Astrocyte of the spinal cord (primary cell): ENCODE measurements at regions not wholly inside any gene's neighbourhood (a gene's known extent, or its start where the extent isn't known, plus 50 kb on each side); places are given as distances from the start of the nearest gene placed in this dataset.
A peak's percentile ranks its signal among the peaks of the same experiment; 100 is the strongest.
"Not testable (repeated sequence)": the region's sequence is repeated elsewhere in the genome, so short reads cannot be mapped to it uniquely, and the experiment has no call there.

Experiments
- DNase-seq: peaks from one replicate; pipeline ENCODE4 v3.0.0; 2011; ENCODE audit warnings: low read depth, low spot score
- H3K4me3 ChIP-seq: 2 replicates; pipeline ENCODE4 v1.5.1; 2011; ENCODE audit warnings: low read depth, mild to moderate bottlenecking, low read length, moderate library complexity
- CTCF ChIP-seq: IDR thresholded peaks from 2 replicates; pipeline ENCODE4 v1.5.1; 2012; ENCODE audit warnings: low read depth, mild to moderate bottlenecking, low read length, inconsistent platforms
- in situ Hi-C: cut with HindIII; loops from 2 replicates; pipeline ENCODE4 v1.10.0; 2017; ENCODE audit warnings: low sequenced_read_pairs

DNA sequence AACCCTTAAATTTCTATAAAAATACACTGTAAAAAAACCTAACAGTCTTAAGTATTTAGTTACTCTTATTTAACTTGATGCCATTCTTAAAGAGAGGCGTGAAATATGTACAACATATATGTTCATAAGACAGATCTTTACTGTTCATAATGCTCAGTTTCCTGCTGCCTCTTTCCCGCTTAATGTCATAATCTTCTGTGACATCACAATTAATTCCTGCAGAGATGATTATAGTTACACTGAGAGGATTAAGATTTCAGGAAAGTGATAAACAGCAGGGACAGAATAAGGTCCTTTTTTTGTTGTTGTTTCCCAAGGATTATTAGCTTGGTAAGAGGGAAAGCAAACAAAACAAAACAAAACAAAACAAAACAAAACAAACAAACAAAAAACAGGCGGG, 801.4 kb downstream of the FLRT2 start:
- in situ Hi-C loops = no loop called here
- no peak for DNase-seq
- TF ChIP-seq CTCF = no peak
- no peak overlapping the region for H3K4me3 ChIP-seq

GRCh38 chr14:86321151-86321550, 791.2 kb downstream of the FLRT2 start:
- DNase-seq = peak; percentile 18
- no peak overlapping the region for H3K4me3 ChIP-seq
- no peak for TF ChIP-seq CTCF
- in situ Hi-C loops = no loop called here

DNA sequence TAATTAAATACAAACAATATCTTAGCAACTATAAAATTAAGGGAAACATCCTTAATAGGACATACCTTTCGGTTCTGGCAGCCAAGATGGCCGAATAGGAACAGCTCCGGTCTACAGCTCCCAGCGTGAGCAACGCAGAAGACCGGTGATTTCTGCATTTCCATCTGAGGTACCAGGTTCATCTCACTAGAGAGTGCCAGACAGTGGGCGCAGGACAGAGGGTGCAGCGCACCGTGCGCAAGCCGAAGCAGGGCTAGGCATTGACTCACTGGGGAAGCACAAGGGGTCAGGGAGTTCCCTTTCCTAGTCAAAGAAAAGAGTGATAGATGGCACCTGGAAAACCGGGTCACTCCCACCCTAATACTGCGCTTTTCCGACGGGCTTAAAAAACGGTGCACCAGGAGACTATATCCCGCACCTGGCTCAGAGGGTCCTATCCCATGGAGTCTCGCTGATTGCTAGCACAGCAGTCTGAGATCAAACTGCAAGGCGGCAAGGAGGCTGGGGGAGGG, 782.3 kb downstream of the FLRT2 start:
- DNase-seq, in situ Hi-C loops, H3K4me3 ChIP-seq: not testable (repeated sequence)

GRCh38 chr14:86311151-86311550, 781.2 kb downstream of the FLRT2 start:
- TF ChIP-seq CTCF = no peak
- no peak overlapping the region for H3K4me3 ChIP-seq
- in situ Hi-C loops = no loop called here
- DNase-seq = no peak

GRCh38 chr14:86310611-86311010, 780.7 kb downstream of the FLRT2 start:
- TF ChIP-seq CTCF = no peak
- no peak for DNase-seq
- in situ Hi-C loops = no loop called here
- no peak overlapping the region for H3K4me3 ChIP-seq

GRCh38 chr14:86310148-86310547, 780.2 kb downstream of the FLRT2 start:
- in situ Hi-C loops = no loop called here
- no peak for TF ChIP-seq CTCF
- DNase-seq = no peak
- H3K4me3 ChIP-seq = no peak overlapping the region

- no peak for DNase-seq
- TF ChIP-seq CTCF = no peak
- no peak overlapping the region for H3K4me3 ChIP-seq
- in situ Hi-C loops = no loop called here
These were observed 775.1 kb downstream of the FLRT2 start for GRCh38 chr14:86305058-86305457.
